ES-I3 (cell line): ENCODE measurements at regions not wholly inside any gene's neighbourhood (a gene's known extent, or its start where the extent isn't known, plus 50 kb on each side); places are given as distances from the start of the nearest gene placed in this dataset.
"Not testable (repeated sequence)": the region's sequence is repeated elsewhere in the genome, so short reads cannot be mapped to it uniquely, and the experiment has no call there.

Source experiments
- H3K36me3 ChIP-seq: 2 replicates; pipeline ENCODE4 v1.6.1; 2013; ENCODE audit warnings: mild to moderate bottlenecking, low read length, control low read depth, moderate library complexity; ENCODE audit not compliant: insufficient read depth
- H3K4me1 ChIP-seq: 2 replicates; pipeline ENCODE4 v1.6.1; 2013; ENCODE audit warnings: mild to moderate bottlenecking, control low read depth, low read length; ENCODE audit not compliant: insufficient read depth
- H3K9ac ChIP-seq: 2 replicates; pipeline ENCODE4 v1.6.1; 2013; ENCODE audit warnings: low read depth, mild to moderate bottlenecking, low read length, moderate library complexity
- H3K9me3 ChIP-seq: 2 replicates; pipeline ENCODE4 v1.6.1; 2013; ENCODE audit warnings: mild to moderate bottlenecking, low read length, moderate library complexity; ENCODE audit not compliant: control insufficient read depth, insufficient read depth

DNA sequence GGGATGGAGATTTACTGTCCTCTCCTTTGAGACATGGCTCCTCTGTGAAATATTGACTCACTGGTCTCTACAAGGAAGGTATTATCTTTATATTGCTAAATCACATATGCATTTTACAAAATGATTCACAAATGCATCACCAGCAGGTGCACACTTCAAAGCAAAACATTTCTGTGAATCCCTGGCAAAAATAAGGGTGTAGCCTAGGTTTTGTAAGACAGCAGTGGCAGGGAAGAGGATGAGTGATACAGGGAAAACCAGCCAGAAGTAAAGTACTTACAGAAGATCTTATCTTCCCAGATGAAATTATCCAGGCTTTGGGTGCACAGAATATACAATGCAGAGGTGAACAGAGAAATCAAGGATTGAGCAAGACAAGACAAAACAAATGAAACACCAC is 1094.6 kb downstream of the GATA3 start:
- no peaks in the 10 kb centered on the region for H3K36me3 ChIP-seq
- H3K9ac ChIP-seq = no peak overlapping the region
- H3K4me1 ChIP-seq = no peaks in the 10 kb centered on the region
- no peaks in the 10 kb centered on the region; the same call in 1 of the 2 replicates for H3K9me3 ChIP-seq

DNA sequence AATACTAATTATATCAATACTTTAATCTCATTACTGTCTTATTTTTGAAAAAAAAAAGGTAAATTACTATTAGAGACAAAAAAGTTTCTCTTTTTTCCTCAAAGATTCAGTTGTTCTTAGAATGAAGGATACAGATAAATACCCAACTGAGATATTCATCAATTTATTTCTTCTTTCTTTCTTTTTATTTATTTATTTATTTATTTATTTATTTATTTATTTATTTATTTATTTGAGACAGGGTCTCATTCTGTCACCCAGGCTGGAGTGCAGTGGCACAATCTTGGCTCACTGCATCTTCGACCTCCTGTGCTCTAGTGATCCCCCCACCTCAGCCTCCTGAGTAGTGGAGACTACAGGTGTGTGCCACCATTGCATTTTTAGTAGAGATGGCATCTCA is 1098.6 kb downstream of the GATA3 start:
- not testable (repeated sequence) for H3K9ac ChIP-seq, H3K4me1 ChIP-seq

DNA sequence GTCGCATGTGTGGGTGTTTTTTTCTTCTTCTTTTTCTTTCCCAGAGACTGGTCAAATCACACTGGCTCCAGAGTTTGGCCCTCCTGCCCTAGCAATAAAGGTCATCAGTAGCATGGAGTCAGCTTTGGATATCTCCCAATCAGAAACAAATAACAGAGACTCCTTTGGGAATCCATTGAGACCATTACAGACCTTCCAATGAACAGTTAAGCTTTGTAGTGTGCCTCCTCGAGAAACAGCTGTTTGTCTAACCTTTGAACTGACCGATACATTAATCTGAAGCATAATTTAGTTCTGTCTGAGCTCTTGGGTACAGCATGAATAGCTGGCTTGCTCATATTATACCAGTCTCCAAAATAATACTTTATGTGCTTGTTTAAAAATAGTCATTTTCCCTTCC is 1103.2 kb downstream of the GATA3 start:
- no peak overlapping the region for H3K9ac ChIP-seq
- no peaks in the 10 kb centered on the region for H3K36me3 ChIP-seq
- no peaks in the 10 kb centered on the region for H3K4me1 ChIP-seq
- no peaks in the 10 kb centered on the region for H3K9me3 ChIP-seq

More for the DNA sequence above, 1098.6 kb downstream of the GATA3 start:
- H3K9me3 ChIP-seq, H3K36me3 ChIP-seq: not testable (repeated sequence)

DNA sequence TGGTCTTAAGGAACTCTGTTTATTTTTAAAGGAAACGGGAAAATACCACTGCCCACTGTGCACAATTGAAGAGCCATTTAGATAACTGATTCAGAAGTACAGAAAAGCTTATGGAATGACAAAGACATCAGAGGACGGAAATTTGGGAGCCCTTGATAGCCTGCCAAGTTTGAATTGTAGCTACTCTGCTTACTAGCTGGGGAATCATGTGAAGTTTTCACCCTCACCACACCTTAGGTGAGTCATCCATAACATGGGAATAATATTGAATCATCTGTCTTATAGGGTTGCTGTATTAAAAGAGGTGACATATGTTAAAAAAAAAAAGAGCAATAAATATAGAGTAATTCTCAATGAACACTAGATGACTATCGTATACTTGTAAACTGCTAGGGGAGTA is 1104.2 kb downstream of the GATA3 start:
- Histone ChIP-seq H3K9me3 (no peaks in the 10 kb centered on the region), H3K4me1 (no peaks in the 10 kb centered on the region), H3K36me3 (no peaks in the 10 kb centered on the region), H3K9ac (no peak overlapping the region)

DNA sequence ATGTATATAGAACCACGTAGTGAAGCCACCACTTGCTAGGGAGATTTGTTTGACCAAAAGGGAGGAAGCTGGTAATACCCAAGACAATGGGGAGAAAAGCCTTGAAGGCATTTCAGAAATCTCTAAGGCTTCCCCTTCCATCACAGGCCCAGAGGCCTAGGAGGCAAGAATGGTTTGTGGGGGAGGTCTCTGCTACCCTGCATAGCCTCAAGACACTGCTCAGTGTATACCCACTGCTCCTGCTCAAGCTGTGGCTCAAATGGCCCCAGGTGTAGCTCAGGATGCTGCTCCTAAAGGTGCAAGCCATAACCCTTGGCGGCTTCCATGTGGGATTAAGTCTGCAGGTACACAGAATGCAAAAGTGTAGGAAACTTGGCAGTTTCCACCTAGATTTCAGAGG is 1105.8 kb downstream of the GATA3 start:
- no peaks in the 10 kb centered on the region for H3K4me1 ChIP-seq
- H3K9me3 ChIP-seq = no peaks in the 10 kb centered on the region
- no peak overlapping the region for H3K9ac ChIP-seq
- no peaks in the 10 kb centered on the region for H3K36me3 ChIP-seq

DNA sequence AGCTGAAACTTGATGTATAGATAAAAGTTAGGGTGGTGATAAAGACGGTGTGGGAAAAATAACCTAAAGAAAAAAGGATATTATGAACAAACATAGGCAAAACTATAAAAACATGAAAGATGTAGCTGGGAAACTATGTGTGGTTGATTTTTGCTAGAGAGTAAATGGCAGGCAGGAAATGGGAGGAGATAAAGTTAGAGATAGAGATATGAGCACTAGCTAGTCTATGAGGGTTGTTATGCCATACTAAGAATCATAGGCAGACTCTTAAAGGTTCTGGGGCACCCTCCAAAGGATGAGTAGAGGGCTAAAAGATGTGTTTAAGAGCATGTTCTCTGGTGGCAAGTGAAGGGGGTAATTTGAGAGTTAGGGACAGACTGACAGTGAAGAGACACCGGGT is 1109.2 kb downstream of the GATA3 start:
- H3K9ac ChIP-seq = no peak overlapping the region
- H3K9me3 ChIP-seq = no peaks in the 10 kb centered on the region
- H3K36me3 ChIP-seq = no peaks in the 10 kb centered on the region
- H3K4me1 ChIP-seq = no peaks in the 10 kb centered on the region

DNA sequence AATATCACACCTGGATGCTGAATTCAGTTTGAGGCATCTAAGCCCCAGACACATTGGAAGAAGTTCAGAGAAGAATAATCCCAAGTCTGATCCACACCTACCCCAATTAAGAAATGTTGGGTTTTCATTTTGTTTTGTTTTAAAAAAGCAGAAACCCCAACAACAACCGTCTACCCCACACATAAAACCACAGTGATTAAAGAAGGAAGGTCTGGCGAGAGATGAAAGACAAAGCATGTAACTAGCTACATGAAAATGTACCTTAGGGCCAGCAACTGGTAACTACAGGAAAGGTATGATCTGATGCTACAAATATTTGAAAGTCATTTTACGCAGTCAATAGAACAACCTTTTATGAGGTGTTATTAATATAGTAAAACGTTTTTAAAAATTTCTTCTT is 1112.3 kb downstream of the GATA3 start:
- Histone ChIP-seq H3K9me3 (no peaks in the 10 kb centered on the region), H3K4me1 (no peaks in the 10 kb centered on the region), H3K9ac (no peak overlapping the region), H3K36me3 (no peaks in the 10 kb centered on the region)

DNA sequence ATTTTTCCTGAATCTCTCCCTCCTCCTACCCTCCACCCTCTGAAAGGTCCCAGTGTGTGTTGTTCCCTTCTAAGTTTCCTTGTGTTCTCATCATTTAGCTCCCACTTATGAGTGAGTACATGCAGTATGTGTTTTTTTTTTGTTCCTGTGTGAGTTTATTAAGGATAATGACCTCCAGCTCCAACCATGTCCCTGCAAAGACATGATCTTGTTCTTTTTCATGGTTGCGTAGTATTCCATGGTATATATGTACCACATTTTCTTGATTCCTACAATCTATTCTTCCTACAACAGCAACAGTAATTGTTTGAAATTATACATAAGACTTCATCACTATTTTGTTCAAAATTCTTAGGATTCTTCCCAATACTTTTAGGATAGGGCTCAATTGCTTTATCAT is 1117.8 kb downstream of the GATA3 start:
- H3K36me3 ChIP-seq = no peaks in the 10 kb centered on the region
- no peak overlapping the region for H3K9ac ChIP-seq
- H3K4me1 ChIP-seq = no peaks in the 10 kb centered on the region
- no peaks in the 10 kb centered on the region for H3K9me3 ChIP-seq

DNA sequence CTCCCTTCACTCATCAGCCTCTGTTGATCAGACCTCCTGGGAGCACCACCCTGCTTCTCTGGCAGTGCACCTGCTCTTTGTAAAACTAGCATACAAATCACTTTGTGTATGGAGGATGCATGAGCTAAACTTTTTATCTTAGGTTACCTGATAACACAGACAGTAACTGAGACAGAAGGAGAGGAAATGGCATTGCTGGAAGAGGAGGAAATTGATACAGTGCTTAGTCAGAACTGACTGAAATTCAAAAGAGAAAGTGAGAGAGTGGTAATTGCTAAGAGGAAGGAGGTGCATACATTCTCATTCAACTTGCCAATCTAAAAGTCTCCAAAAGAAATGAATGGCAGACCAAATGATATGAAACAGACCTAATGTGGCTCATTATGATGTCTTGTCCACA is 1120.7 kb downstream of the GATA3 start:
- Histone ChIP-seq H3K9ac (no peak overlapping the region), H3K9me3 (no peaks in the 10 kb centered on the region), H3K36me3 (no peaks in the 10 kb centered on the region), H3K4me1 (no peaks in the 10 kb centered on the region)

DNA sequence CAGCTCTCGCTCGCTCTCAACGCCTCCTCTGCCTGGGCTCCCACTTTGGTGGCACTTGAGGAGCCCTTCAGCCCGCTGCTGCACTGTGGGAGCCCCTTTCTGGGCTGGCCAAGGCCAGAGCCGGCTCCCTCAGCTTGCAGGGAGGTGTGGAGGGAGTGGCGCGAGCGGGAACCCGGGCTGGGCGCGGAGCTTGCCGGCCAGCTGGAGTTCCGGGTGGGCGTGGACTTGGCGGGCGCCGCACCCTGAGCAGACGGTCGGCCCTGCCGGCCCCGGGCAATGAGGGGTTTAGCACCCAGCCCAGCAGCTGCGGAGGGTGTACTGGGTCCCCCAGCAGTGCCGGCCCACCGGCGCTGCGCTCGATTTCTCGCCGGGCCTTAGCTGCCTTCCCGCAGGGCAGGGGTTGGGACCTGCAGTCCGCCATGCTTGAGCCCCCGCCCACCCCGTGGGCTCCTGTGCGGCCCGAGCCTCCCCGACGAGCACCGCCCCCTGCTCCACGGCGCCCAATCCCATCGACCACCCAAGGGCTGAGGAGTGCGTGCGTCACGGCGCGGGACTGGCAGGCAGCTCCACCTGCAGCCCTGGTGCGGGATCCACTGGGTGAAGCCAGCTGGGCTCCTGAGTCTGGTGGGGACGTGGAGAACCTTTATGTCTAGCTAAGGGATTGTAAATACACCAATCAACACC is 1128.9 kb downstream of the GATA3 start:
- not testable (repeated sequence) for H3K36me3 ChIP-seq, H3K4me1 ChIP-seq, H3K9ac ChIP-seq, H3K9me3 ChIP-seq

DNA sequence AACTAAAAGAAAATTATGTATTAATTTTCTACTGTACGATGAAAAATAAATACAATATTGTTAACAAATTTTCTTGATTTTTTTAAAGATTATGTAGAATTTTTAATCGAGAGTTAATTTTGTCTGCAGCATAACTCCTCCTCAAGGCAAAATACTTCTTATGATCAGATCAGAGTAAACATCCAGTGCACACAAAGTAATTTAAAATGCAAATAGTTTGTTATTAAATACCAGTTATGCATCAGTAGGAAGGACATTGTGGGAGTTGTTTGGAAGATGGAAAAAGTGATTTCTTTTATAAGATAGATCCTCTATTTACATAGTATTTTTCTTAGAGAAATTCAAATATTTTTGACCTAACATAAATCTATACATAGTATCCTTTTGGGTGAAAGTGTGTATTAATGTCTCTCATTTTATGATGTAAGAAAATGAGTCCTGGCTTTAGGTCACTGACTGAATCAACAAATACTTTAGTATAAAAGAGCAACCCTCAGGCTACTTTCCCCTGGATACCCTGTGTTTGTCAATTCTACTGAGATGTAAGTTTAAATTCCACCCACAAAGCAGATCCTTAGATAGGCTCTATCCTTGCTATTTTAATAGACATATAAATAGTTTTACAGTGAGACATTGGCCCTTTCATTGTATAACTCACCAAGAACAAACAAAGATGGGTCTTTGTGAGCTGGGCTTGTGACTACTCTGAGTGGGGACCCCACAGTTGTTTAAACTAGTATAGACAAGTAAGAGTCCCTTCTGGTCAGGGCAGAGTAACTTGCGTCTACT is 1133.7 kb downstream of the GATA3 start:
- H3K9ac ChIP-seq = no peak overlapping the region
- H3K9me3 ChIP-seq = no peaks in the 10 kb centered on the region

DNA sequence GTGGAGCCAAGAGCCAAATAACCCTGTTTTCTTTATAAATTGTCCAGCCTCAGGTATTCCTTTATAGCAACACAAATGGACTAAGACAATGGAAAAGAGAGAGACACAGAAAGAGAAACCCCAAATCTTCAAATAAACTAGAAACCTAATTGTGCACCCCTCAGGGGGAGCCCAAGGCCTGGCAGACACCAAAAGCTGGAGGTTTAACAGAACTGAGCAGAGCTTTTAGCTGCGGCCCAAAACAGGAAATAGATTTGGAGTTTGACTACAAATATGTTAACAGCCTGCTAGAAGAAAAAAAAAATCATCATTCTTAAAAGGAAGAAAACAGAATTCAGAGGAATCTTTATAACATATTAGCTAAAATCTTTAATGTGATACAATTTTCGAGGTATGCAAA is 1135.0 kb downstream of the GATA3 start:
- Histone ChIP-seq H3K36me3 (no peaks in the 10 kb centered on the region), H3K4me1 (no peaks in the 10 kb centered on the region), H3K9me3 (no peaks in the 10 kb centered on the region), H3K9ac (no peak overlapping the region)

More for the DNA sequence above, 1133.7 kb downstream of the GATA3 start:
- H3K36me3 ChIP-seq = no peaks in the 10 kb centered on the region
- H3K4me1 ChIP-seq = no peaks in the 10 kb centered on the region

DNA sequence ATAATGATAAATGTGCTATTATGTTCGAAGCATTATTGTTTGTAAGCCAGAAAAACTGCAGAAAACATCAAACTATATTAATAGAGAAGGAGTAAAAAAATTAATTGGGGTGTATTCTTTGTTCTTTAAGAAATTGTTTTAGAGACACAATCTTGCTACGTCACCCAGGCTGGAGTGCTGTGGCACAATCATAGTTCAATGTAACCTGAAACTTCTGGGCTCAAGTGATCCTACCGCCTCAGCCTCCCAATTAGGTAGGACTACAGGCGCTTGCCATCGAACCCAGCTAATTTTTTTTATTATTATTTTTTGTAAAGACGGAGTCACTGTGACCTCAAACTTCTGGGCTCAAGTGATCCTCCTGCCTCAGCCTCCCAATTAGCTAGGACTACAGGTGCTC is 1138.6 kb downstream of the GATA3 start:
- no peaks in the 10 kb centered on the region for H3K9me3 ChIP-seq
- H3K36me3 ChIP-seq = no peaks in the 10 kb centered on the region
- no peak overlapping the region for H3K9ac ChIP-seq
- no peaks in the 10 kb centered on the region for H3K4me1 ChIP-seq

DNA sequence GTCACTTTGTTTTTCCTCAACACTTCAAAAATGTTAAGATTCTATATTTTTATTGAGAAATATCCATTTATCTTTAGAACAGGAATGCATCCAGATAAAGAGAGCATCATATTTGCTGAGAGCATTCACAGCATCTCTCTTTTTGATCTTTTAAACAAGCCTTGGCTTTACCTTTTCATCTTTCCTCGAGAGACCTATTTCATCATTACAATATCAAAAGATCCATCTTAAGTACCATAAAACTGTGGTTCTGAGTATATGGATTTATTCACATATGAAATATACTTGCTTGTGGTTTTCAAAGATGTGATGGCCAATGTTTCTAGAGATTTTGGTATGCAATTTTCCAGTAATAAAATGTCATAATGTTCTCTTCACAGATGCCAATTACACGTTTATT is 1140.9 kb downstream of the GATA3 start:
- Histone ChIP-seq H3K36me3 (no peaks in the 10 kb centered on the region), H3K9me3 (no peaks in the 10 kb centered on the region), H3K9ac (no peak overlapping the region), H3K4me1 (no peaks in the 10 kb centered on the region)

DNA sequence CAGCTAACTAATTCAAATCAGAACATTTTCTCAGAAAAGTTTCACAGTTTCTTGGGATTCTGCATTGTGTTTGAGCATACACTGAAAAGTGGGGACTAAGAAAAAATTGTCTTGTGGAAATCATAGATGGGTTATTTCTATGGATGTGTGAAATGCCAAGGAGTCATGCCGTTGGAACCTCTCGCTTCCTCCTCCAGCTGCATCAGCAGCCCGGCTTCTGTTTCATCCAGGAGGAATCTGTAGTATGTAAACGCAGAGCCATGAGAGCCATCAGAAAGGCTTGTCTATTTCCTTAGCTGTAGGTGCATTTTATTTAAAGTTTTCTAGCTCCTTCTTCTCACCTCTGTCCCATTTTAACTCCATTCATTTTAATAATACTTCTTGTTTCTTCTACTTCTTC is 1144.1 kb downstream of the GATA3 start:
- H3K36me3 ChIP-seq = no peaks in the 10 kb centered on the region
- H3K9me3 ChIP-seq = no peaks in the 10 kb centered on the region
- H3K9ac ChIP-seq = no peak overlapping the region
- no peaks in the 10 kb centered on the region for H3K4me1 ChIP-seq
